GM03348 (cell line): ENCODE measurements at regions not wholly inside any gene's neighbourhood (a gene's known extent, or its start where the extent isn't known, plus 50 kb on each side); places are given as distances from the start of the nearest gene placed in this dataset.

ENCODE experiments used
- DNase-seq: peaks from one replicate; pipeline ENCODE4 v3.0.0; 2012; ENCODE audit warnings: low spot score

DNA sequence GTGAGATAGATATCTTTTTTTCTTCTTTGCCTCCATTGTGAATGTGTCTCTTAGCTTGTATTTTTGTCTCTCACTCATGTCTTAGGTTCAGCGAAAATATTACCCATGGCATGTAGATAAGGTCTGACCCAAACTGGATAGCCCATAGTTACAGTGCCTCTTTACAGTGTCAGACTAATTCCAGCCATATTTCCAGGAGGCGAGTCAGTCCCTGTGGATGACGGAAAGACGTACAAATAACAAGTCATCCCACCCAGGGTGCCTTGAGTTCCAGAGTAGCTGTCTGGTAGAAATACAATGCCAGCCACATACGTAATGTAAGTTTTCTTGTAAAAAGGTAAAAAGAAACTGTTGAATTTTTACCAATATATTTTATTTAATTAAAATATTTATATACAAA is 157.3 kb downstream of the ZNF281 start:
- peak; percentile 21 for DNase-seq

GRCh38 chr1:200250469-200250868 is 159.4 kb downstream of the ZNF281 start:
- no peak for DNase-seq

DNA sequence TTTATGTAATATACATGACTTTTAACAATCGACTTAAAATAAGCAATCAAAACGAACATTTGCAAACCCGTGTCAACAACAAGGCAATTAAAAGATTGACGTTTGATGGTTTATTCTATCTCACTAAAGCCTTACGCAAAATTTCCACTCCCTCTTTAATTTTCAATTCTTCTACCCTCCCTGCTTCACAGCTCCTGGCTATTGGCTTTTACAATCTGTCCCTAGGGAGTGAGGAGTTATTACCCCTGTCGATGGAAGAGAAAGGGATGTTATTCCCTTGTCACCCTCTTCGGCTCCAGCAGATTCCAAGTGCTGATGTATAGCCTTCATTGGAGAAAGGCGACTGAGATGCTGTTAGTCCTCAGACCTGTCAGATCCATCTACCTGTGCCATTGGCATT is 161.3 kb downstream of the ZNF281 start:
- DNase-seq: no peak

DNA sequence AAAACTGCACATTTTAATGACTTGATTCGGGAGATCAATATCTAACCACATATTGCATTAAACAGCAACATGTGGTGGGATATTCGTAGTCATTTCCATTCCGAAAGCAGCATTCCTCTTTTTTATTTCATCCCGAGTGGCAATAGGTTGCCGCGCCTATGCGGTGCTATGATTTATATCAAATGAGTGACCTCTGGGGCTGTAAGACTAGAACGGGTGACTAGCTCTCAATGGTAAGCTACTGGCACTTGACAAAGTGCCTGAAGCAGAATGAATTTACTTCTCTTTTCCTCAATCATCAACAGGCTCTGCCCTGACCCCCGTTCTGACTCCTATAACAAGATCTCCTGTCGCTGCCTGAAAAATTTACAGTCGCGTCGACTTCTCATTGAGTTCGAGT is 162.3 kb downstream of the ZNF281 start:
- DNase-seq: no peak

DNA sequence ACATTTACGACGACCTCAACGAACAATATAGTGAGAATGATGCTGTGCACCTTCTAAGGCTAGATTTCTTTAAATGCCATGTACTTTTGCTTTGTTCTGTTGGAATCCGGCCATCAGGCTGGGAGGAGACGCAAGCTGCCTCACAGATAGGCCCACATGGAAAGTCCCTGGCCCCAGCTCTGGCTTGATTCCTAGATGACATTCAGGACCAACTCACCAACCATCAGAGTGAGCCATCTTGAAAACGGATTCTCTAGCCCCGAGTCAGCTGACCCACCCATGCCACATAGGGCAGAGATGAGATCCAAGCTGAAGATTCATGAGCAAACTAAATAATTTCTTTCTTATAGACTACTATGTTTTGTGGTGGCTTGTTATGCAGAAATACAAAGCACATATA is 164.4 kb downstream of the ZNF281 start:
- DNase-seq: peak; percentile 8

GRCh38 chr1:200243042-200243437 is 166.8 kb downstream of the ZNF281 start:
- DNase-seq: peak; percentile 11

GRCh38 chr1:200242110-200243041 is 167.5 kb downstream of the ZNF281 start:
- DNase-seq: no peak

DNA sequence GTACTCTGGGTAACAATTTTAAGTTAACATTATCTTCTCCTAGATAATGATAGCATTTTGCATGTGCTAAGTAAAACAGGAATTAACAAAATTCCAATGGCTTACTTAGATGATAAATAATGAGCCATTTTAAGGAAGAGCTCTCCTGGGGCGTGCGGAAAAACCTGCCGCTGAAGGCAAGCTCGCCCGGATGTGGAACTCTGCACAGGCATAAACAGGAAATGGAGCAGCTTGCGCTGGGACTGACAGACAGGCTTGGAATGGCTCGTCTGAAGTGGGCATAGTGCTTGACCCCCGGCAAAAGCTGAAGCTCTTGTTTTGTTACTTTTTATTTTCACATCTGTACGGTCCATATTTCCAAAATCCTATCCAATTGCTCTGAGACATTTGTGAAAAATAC is 169.2 kb downstream of the ZNF281 start:
- DNase-seq: no peak

GRCh38 chr1:200238311-200238710 is 171.5 kb downstream of the ZNF281 start:
- DNase-seq: no peak

DNA sequence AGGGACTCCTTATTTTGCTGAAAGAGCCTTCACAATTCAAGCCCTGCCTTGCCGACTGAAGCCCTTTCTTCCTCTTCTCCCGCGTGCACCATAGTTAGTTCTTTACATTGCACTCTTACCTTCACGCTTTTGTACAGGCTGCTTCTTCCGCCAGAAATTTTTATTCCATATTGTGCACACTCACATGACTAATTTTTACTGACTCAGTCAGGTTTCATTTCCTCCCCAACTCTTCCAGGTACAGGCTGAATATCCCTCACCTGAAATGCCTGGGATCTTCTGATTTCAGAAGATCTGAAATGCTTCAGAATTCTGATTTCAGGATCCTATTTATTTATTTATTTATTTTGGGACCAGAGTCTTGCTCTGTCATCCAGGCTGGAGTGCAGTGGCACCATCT is 172.8 kb downstream of the ZNF281 start:
- no peak for DNase-seq

GRCh38 chr1:200234938-200235337 is 174.9 kb downstream of the ZNF281 start:
- DNase-seq: no peak

- DNase-seq: peak; percentile 73
Observed at GRCh38 chr1:200233393-200233792, 176.4 kb downstream of the ZNF281 start.

DNA sequence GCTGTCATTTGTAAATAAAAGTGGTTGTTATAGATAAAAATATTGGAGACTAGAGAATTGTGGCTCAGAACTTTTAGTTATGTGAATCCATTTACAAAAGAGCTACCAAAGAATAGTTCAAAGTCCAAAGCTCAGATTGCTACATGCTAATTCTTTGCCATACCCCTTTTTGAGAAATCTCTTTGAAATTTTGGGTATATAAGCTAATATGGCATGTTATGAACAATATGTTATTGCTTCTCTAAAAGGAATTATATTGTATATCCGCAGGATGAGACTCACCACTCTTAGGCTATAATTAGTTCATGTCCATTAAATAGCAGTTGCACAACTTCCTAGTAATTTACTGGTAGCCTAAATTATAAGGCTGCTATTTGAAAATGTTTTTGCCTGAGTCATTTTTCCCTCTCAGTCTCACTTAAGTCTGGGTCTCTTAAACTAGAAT is 178.0 kb downstream of the ZNF281 start:
- peak; percentile 62 for DNase-seq

DNA sequence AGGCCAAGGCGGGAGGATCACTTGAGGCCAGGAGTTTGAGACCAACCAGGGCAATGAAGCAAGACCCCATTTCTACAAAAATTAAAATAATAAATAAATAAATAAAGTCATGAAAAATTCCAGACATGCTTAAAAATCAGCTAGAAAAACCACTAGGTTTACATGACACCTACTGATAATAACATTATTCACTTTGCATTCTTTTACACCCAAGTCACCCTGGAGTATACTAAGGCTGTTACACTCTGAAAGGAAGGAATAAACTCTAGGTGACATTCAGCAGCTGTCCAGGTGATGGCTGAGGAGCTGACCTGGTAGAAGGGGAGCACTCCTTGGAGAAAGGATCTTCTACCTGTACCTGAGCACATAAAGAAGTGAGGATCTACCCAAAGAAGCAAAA is 179.2 kb downstream of the ZNF281 start:
- DNase-seq: no peak

GRCh38 chr1:200228486-200228885 is 181.3 kb downstream of the ZNF281 start:
- peak; percentile 36 for DNase-seq

GRCh38 chr1:200228081-200228480 is 181.8 kb downstream of the ZNF281 start:
- DNase-seq: no peak
